Lung (tissue), 11 donors: ENCODE measurements at regions not wholly inside any gene's neighbourhood (a gene's known extent, or its start where the extent isn't known, plus 50 kb on each side); places are given as distances from the start of the nearest gene placed in this dataset.

Experiments
- ATAC-seq: fragments of 200-7000 bp; cut with Tn5 transposase; one replicate; pipeline ENCODE4 v1.9.1; 2020; ENCODE audit warnings: moderate number of reproducible peaks; ENCODE audit not compliant: insufficient read depth, low FRiP score
- DNase-seq, 3 donors: peaks; one replicate each; pipeline ENCODE4 v3.0.0-alpha.2; 2013 to 2017
- H3K27ac ChIP-seq, 2 donors: one replicate each; pipeline ENCODE4 v1.5.1; 2013; ENCODE audit warnings: mild to moderate bottlenecking in 2 of 2, moderate library complexity in 2 of 2, control low read depth in 1 of 2, inconsistent platforms in 1 of 2, low read depth in 1 of 2, low read length in 1 of 2
- H3K27me3 ChIP-seq, 3 donors: one replicate each; pipeline ENCODE4 v1.5.1; 2013; ENCODE audit warnings: low read length in 2 of 3; ENCODE audit not compliant: control insufficient read depth in 3 of 3, insufficient read depth in 3 of 3
- H3K36me3 ChIP-seq, 4 donors: one replicate each; pipeline ENCODE4 v1.5.1; 2013; ENCODE audit warnings: low read length in 4 of 4, mild to moderate bottlenecking in 1 of 4, moderate library complexity in 1 of 4; ENCODE audit not compliant: control insufficient read depth in 4 of 4, insufficient read depth in 4 of 4
- H3K4me1 ChIP-seq, 5 donors: one replicate each; pipeline ENCODE4 v1.5.1; 2013; ENCODE audit warnings: low read length in 5 of 5, mild to moderate bottlenecking in 2 of 5, moderate library complexity in 1 of 5; ENCODE audit not compliant: control insufficient read depth in 5 of 5, insufficient read depth in 5 of 5
- H3K4me3 ChIP-seq: one replicate; pipeline ENCODE4 v1.5.1; 2013; ENCODE audit warnings: mild to moderate bottlenecking, control low read depth, moderate library complexity
- H3K9ac ChIP-seq, 2 donors: one replicate each; pipeline ENCODE4 v1.5.1; 2013; ENCODE audit warnings: low read length in 2 of 2, control low read depth in 1 of 2; ENCODE audit not compliant: insufficient read depth in 1 of 2
- H3K9me3 ChIP-seq, 4 donors: one replicate each; pipeline ENCODE4 v1.5.1; 2013; ENCODE audit warnings: low read length in 3 of 4, mild to moderate bottlenecking in 1 of 4, moderate library complexity in 1 of 4; ENCODE audit not compliant: control insufficient read depth in 4 of 4, insufficient read depth in 3 of 4
- CTCF ChIP-seq: IDR thresholded peaks from 2 replicates; pipeline ENCODE4 v1.5.1; 2012; ENCODE audit warnings: mild to moderate bottlenecking; ENCODE audit errors: control extremely low read depth, extremely low read depth
- WGBS, 2 donors: extraction: QIAGEN DNeasy Blood & Tissue Kit; methylation state at CpG; one replicate each; pipeline ENCODE4 v1.1.7; 2013; 5-methylcytosine and 5-hydroxymethylcytosine counted together
- donor health status: control.
- donor health status: control.
- donor health status: Bipolar disorder and iron deficiency.
- donor health status: healthy.
- donor health status: DM: yes; HTN: yes; CAD: no.

GRCh38 chr2:201965550-201965949 is 68.1 kb upstream of the FZD7 start:
- no peak for ATAC-seq
- DNase-seq: peak in 1 of 3 donors; percentile 30
- Histone ChIP-seq H3K27me3 (no peaks in the 10 kb centered on the region), H3K36me3 (no peaks in the 10 kb centered on the region), H3K4me1 (peaks cover 0 to 13% (median 8%) of the 10 kb centered on the region in 5 donors), H3K4me3 (no peak overlapping the region), H3K9ac (no peak overlapping the region), H3K27ac (no peak overlapping the region), H3K9me3 (no peaks in the 10 kb centered on the region)
- WGBS, 2 donors: 82 to 86% methylated on average over 3 of the region's 3 CpGs
- TF ChIP-seq CTCF: no peak

GRCh38 chr2:201966691-201967438 is 66.8 kb upstream of the FZD7 start:
- Histone ChIP-seq H3K9ac (no peak overlapping the region), H3K4me1 (peaks cover 0 to 19% (median 8%) of the 10 kb centered on the region in 5 donors), H3K27me3 (no peaks in the 10 kb centered on the region), H3K36me3 (no peaks in the 10 kb centered on the region), H3K9me3 (peaks cover 0 to 2% (median 0%) of the 10 kb centered on the region in 4 donors), H3K4me3 (no peak overlapping the region), H3K27ac (no peak overlapping the region)
- TF ChIP-seq CTCF: no peak
- ATAC-seq (no peak), DNase-seq (peak; percentile 39 to 62 (median 48))
- WGBS, 2 donors: 71 to 76% methylated on average over 18 of the region's 18 CpGs

- 95% methylated on average over 6 of the region's 6 CpGs for WGBS, 2 donors
Measured at GRCh38 chr2:201968050-201968449, 65.6 kb upstream of the FZD7 start.

More at GRCh38 chr2:201968050-201968449, 65.6 kb upstream of the FZD7 start:
- Histone ChIP-seq H3K4me3 (no peak overlapping the region), H3K9ac (no peak overlapping the region), H3K36me3 (no peaks in the 10 kb centered on the region), H3K9me3 (peaks cover 0 to 2% (median 0%) of the 10 kb centered on the region in 4 donors), H3K27me3 (no peaks in the 10 kb centered on the region), H3K27ac (no peak overlapping the region), H3K4me1 (peaks cover 0 to 24% (median 8%) of the 10 kb centered on the region in 5 donors)
- no peak for TF ChIP-seq CTCF
- ATAC-seq: no peak
- DNase-seq: no peak
